ENCODE measurements at regions not wholly inside any gene's neighbourhood (a gene's known extent, or its start where the extent isn't known, plus 50 kb on each side); places are given as distances from the start of the nearest gene placed in this dataset.

DNA sequence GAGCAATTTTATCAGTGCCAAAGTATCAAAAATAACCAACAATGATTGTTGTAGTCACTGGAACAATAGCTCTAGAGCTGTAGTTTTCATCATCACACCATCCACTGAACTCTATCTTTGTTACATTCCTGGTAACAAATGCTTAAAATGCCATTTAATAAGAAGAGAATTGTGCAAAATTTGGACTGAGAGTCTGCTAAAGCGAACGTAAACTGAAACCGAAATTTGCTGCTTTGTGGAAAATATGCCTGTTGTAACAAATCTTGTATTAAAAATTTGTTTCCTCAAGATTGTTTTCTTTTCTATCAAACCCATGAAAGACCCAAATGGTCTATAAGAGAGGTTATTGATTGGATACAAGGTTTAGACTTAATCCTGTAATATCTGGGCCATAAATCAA lies 109.3 kb upstream of the TECRL start:
- Histone ChIP-seq H2AFZ (ENCODE audit: low read length) (no peak overlapping the region), H3K36me3 (replicated peaks in 1 of 2; ENCODE audit: control insufficient read depth in 1 of 2, insufficient read depth in 2 of 2, low read length in 2 of 2) (no peaks in the 10 kb centered on the region), H3K9me3 (ENCODE audit: low read length) (no peaks in the 10 kb centered on the region), H3K79me2 (ENCODE audit: insufficient read depth, low read length) (no peaks in the 10 kb centered on the region), H4K20me1 (ENCODE audit: insufficient read depth, low read length) (no peaks in the 10 kb centered on the region), H3K9ac (ENCODE audit: insufficient read depth, low read depth, low read length) (no peak overlapping the region), H3K4me1 (ENCODE audit: insufficient read depth, low read length) (no peaks in the 10 kb centered on the region), H3K4me2 (ENCODE audit: low read depth, low read length) (no peak overlapping the region), H3K27me3 (ENCODE audit: control insufficient read depth in 1 of 2, insufficient read depth in 2 of 2, low read length in 2 of 2) (no peaks in the 10 kb centered on the region), H3K4me3 (replicated peaks in 1 of 3; ENCODE audit: insufficient read depth in 1 of 3, low read depth in 2 of 3, low read length in 3 of 3) (no peak overlapping the region), H3K27ac (ENCODE audit: extremely low read length, insufficient read depth, low read length) (no peak overlapping the region)
- no peak for DNase-seq (ENCODE audit: low spot score)
- BruUV-seq (replicated peaks), result no TSS peak
- in situ Hi-C loops (cut with HindIII; ENCODE audit: extremely low pct_ligation_motif_present, low pct_unique_long_range_greater_than_20kb) (no loop called here), intact Hi-C loops (cut with micrococcal nuclease; ENCODE audit: unreplicated experiment) (no loop called here)
- TF ChIP-seq, protein P1, sequence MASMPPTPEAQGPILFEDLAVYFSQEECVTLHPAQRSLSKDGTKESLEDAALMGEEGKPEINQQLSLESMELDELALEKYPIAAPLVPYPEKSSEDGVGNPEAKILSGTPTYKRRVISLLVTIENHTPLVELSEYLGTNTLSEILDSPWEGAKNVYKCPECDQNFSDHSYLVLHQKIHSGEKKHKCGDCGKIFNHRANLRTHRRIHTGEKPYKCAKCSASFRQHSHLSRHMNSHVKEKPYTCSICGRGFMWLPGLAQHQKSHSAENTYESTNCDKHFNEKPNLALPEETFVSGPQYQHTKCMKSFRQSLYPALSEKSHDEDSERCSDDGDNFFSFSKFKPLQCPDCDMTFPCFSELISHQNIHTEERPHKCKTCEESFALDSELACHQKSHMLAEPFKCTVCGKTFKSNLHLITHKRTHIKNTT (CRISPR knock-in tag; IDR thresholded peaks at IDR 0.05), result no peak
- TF ChIP-seq SAFB2 (CRISPR knock-in tag; IDR thresholded peaks at IDR 0.05; ENCODE audit: borderline replicate concordance, low read depth) (no peak), MATR3 (CRISPR knock-in tag; IDR thresholded peaks at IDR 0.05) (no peak), KDM6A (CRISPR knock-in tag; IDR thresholded peaks at IDR 0.05; ENCODE audit: low read depth) (no peak), ZNF232 (CRISPR knock-in tag; IDR thresholded peaks at IDR 0.05; ENCODE audit: borderline replicate concordance) (no peak), ZNF282 (IDR thresholded peaks at IDR 0.05; ENCODE audit: partially characterized antibody) (no peak), ZNF136 (CRISPR knock-in tag; IDR thresholded peaks at IDR 0.05; ENCODE audit: low read depth) (no peak)
- TF ChIP-seq, protein P2, sequence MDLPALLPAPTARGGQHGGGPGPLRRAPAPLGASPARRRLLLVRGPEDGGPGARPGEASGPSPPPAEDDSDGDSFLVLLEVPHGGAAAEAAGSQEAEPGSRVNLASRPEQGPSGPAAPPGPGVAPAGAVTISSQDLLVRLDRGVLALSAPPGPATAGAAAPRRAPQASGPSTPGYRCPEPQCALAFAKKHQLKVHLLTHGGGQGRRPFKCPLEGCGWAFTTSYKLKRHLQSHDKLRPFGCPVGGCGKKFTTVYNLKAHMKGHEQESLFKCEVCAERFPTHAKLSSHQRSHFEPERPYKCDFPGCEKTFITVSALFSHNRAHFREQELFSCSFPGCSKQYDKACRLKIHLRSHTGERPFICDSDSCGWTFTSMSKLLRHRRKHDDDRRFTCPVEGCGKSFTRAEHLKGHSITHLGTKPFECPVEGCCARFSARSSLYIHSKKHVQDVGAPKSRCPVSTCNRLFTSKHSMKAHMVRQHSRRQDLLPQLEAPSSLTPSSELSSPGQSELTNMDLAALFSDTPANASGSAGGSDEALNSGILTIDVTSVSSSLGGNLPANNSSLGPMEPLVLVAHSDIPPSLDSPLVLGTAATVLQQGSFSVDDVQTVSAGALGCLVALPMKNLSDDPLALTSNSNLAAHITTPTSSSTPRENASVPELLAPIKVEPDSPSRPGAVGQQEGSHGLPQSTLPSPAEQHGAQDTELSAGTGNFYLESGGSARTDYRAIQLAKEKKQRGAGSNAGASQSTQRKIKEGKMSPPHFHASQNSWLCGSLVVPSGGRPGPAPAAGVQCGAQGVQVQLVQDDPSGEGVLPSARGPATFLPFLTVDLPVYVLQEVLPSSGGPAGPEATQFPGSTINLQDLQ (CRISPR knock-in tag; IDR thresholded peaks at IDR 0.05), result no peak
- no peak for FAIRE-seq
- CTCF ChIA-PET (ENCODE audit: low intra/inter-chr PET ratio, low total read pairs), result no interaction called here
- 20% methylated on average over 3 of the region's 3 CpGs for whole genome bisulfite sequencing (ENCODE audit: low lambda C conversion rate)
- POLR2A ChIA-PET, result no interaction called here
- ATAC-seq, result no peak

Data from HepG2 (cell line).